Trophoblast cell (in vitro differentiated cells and primary cell): ENCODE measurements at regions not wholly inside any gene's neighbourhood (a gene's known extent, or its start where the extent isn't known, plus 50 kb on each side); places are given as distances from the start of the nearest gene placed in this dataset.
"Not testable (repeated sequence)": the region's sequence is repeated elsewhere in the genome, so short reads cannot be mapped to it uniquely, and the experiment has no call there.

Experiments used
- DNase-seq, 2 donors: peaks; one replicate each; pipeline ENCODE4 v3.0.0-alpha.2; 2016
- H2AFZ ChIP-seq: 2 replicates; pipeline ENCODE4 v1.6.1; 2013; ENCODE audit warnings: low read length, moderate library complexity, mild to moderate bottlenecking; ENCODE audit not compliant: insufficient read depth, poor library complexity
- H2AK5ac ChIP-seq: 2 replicates; pipeline ENCODE4 v1.6.1; 2013; ENCODE audit warnings: mild to moderate bottlenecking, low read length
- H2BK120ac ChIP-seq: 2 replicates; pipeline ENCODE4 v1.6.1; 2013; ENCODE audit warnings: low read length, mild to moderate bottlenecking, moderate library complexity; ENCODE audit not compliant: insufficient read depth, poor library complexity
- H2BK12ac ChIP-seq: 2 replicates; pipeline ENCODE4 v1.6.1; 2013; ENCODE audit warnings: mild to moderate bottlenecking, low read length, moderate library complexity
- H2BK5ac ChIP-seq: 2 replicates; pipeline ENCODE4 v1.6.1; 2013; ENCODE audit warnings: low read length, low read depth, moderate library complexity, mild to moderate bottlenecking; ENCODE audit not compliant: poor library complexity
- H3K14ac ChIP-seq: 2 replicates; pipeline ENCODE4 v1.6.1; 2013; ENCODE audit warnings: mild to moderate bottlenecking, low read length
- H3K18ac ChIP-seq: 2 replicates; pipeline ENCODE4 v1.6.1; 2013; ENCODE audit warnings: mild to moderate bottlenecking, low read length
- H3K23ac ChIP-seq: 2 replicates; pipeline ENCODE4 v1.6.1; 2013; ENCODE audit warnings: low read length
- H3K27ac ChIP-seq: 2 replicates; pipeline ENCODE4 v1.5.1; 2013; ENCODE audit warnings: low read depth, mild to moderate bottlenecking, inconsistent platforms, low read length, moderate library complexity
- H3K27me3 ChIP-seq: 2 replicates; pipeline ENCODE4 v1.6.1; 2013; ENCODE audit warnings: inconsistent platforms, mild to moderate bottlenecking, low read length, moderate library complexity; ENCODE audit not compliant: insufficient read depth
- H3K36me3 ChIP-seq, 2 experiments: 1 replicate in 1 of 2; 2 replicates in 1 of 2; pipeline ENCODE4 v1.6.1; 2013; ENCODE audit warnings: low read length in 2 of 2, mild to moderate bottlenecking in 2 of 2, moderate library complexity in 1 of 2; ENCODE audit not compliant: insufficient read depth in 2 of 2, control insufficient read depth in 1 of 2
- H3K4ac ChIP-seq: 2 replicates; pipeline ENCODE4 v1.6.1; 2013; ENCODE audit warnings: low read depth, mild to moderate bottlenecking, low read length, moderate library complexity
- H3K4me1 ChIP-seq, 2 experiments: 1 replicate in 1 of 2; 2 replicates in 1 of 2; pipeline ENCODE4 v1.6.1; 2013; ENCODE audit warnings: low read length in 2 of 2, mild to moderate bottlenecking in 2 of 2, moderate library complexity in 1 of 2; ENCODE audit not compliant: insufficient read depth in 2 of 2, control insufficient read depth in 1 of 2
- H3K4me2 ChIP-seq: 2 replicates; pipeline ENCODE4 v1.6.1; 2013; ENCODE audit warnings: inconsistent platforms, mild to moderate bottlenecking, low read length, moderate library complexity
- H3K4me3 ChIP-seq: 2 replicates; pipeline ENCODE4 v1.5.1; 2013; ENCODE audit warnings: mild to moderate bottlenecking, low read depth, low read length, inconsistent platforms
- H3K79me1 ChIP-seq: one replicate; pipeline ENCODE4 v1.6.1; 2013; ENCODE audit warnings: low read length
- H3K79me2 ChIP-seq: 2 replicates; pipeline ENCODE4 v1.6.1; 2013; ENCODE audit warnings: low read length, mild to moderate bottlenecking; ENCODE audit not compliant: control insufficient read depth, insufficient read depth, poor library complexity
- H3K9ac ChIP-seq: 2 replicates; pipeline ENCODE4 v1.6.1; 2013; ENCODE audit warnings: mild to moderate bottlenecking, low read length
- H3K9me3 ChIP-seq: 2 replicates; pipeline ENCODE4 v1.6.1; 2013; ENCODE audit warnings: low read depth, mild to moderate bottlenecking, control low read depth, inconsistent platforms, low read length; ENCODE audit not compliant: insufficient read depth
- H4K12ac ChIP-seq: 2 replicates; pipeline ENCODE4 v1.6.1; 2013; ENCODE audit warnings: low read depth, mild to moderate bottlenecking, low read length, moderate library complexity
- H4K8ac ChIP-seq: 2 replicates; pipeline ENCODE4 v1.6.1; 2013; ENCODE audit warnings: low read depth, mild to moderate bottlenecking, low read length, moderate library complexity
- H4K91ac ChIP-seq: one replicate; pipeline ENCODE4 v1.6.1; 2013; ENCODE audit warnings: low read depth, mild to moderate bottlenecking, low read length, moderate library complexity
- WGBS: extraction: QIAGEN DNeasy Blood & Tissue Kit; methylation state at CpG from one replicate; pipeline ENCODE4 v1.1.7; 2013; ENCODE audit warnings: missing lambda C conversion rate; ENCODE audit not compliant: insufficient read length, insufficient coverage; ENCODE audit errors: extremely low coverage; 5-methylcytosine and 5-hydroxymethylcytosine counted together

- not testable (repeated sequence) for H2BK12ac ChIP-seq, H3K4me2 ChIP-seq, H4K8ac ChIP-seq, H3K23ac ChIP-seq, H2BK120ac ChIP-seq, H2BK5ac ChIP-seq, H3K4me3 ChIP-seq, H3K18ac ChIP-seq, H3K4ac ChIP-seq, H4K91ac ChIP-seq, H3K4me1 ChIP-seq, DNase-seq, H3K79me2 ChIP-seq, H3K27ac ChIP-seq, H2AFZ ChIP-seq, H3K9ac ChIP-seq, H4K12ac ChIP-seq, H3K14ac ChIP-seq, H3K36me3 ChIP-seq, H3K27me3 ChIP-seq, H3K79me1 ChIP-seq, H3K9me3 ChIP-seq, H2AK5ac ChIP-seq
- no CpG with 5 or more reads among the region's 5 CpGs for WGBS
Measured at GRCh38 chr1:146792725-146793124, 145.4 kb upstream of the NBPF12 start.

DNA sequence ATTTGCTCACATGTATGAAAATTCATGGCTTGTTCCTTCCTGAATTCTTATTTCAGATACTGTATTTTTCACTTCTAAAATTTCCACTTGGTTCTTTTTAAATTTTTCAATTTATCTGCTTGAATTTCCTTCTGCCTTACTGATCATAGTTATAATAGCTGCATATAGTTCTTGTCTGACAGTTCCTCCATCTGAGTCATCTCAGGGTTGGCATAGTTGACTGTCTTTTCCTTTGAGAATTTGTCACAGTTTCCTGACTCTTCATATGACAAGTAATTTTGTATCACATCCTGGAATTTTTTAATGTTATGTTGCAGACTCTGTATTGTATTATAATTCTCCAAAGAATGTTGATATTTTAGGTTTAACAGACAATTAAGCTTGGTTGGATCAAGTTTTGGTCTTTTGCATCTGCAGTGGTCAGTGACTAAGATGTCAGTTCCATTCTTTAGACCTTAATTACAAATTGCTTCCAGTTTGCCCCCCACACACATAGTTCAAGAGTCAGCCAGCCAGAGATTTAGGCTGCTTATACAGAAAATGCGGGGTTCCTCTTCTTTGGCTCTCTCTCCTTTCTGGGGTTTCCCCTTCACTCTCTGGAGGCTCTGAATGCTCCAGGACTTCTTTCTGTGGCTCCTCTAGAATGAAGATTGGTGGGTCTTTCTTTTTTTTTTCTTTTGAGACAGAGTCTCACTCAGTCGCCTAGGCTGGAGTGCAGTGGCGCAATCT lies 153.7 kb upstream of the NBPF12 start:
- H3K79me2 ChIP-seq, H3K27ac ChIP-seq, H3K14ac ChIP-seq, H2AK5ac ChIP-seq, H3K9me3 ChIP-seq, H3K9ac ChIP-seq, H2BK120ac ChIP-seq, H2BK5ac ChIP-seq, H3K4me1 ChIP-seq, DNase-seq, H2BK12ac ChIP-seq, H4K91ac ChIP-seq, H3K79me1 ChIP-seq, H4K8ac ChIP-seq, H3K23ac ChIP-seq, H3K4me2 ChIP-seq, H3K4ac ChIP-seq, H3K4me3 ChIP-seq, H3K18ac ChIP-seq, H2AFZ ChIP-seq, H3K27me3 ChIP-seq, H3K36me3 ChIP-seq, H4K12ac ChIP-seq: not testable (repeated sequence)
- WGBS = no CpG with 5 or more reads among the region's 3 CpGs

DNA sequence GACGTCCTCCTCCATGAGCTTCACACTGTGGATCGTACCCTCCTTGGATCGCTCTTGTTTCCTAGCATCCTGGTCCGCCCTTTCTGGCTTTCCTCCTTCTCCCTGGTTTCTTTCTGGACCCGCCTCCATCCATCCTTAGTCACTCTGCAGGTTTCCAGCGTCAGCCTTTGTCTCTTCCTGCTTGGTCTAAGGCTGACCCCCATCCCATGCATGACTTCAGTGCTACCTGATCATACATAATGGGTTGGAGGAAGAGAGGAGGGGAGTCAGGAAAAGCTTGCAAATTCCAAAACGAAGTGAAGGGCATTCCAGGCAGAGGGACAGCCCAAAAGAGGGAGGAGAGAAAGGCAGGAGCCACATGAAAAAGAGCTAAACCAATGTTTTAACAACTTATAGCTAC lies 156.9 kb upstream of the NBPF12 start:
- H2AFZ ChIP-seq, H2BK120ac ChIP-seq, H3K4me1 ChIP-seq, H3K9me3 ChIP-seq, H3K27ac ChIP-seq, H3K79me2 ChIP-seq, H3K36me3 ChIP-seq, H3K27me3 ChIP-seq, H3K9ac ChIP-seq, H4K12ac ChIP-seq, H3K14ac ChIP-seq, H3K18ac ChIP-seq, DNase-seq, H4K91ac ChIP-seq, H3K4me2 ChIP-seq, H4K8ac ChIP-seq, H3K23ac ChIP-seq, H2BK5ac ChIP-seq, H3K4ac ChIP-seq, H3K79me1 ChIP-seq, H2BK12ac ChIP-seq, H3K4me3 ChIP-seq, H2AK5ac ChIP-seq: not testable (repeated sequence)
- no CpG with 5 or more reads among the region's 7 CpGs for WGBS

DNA sequence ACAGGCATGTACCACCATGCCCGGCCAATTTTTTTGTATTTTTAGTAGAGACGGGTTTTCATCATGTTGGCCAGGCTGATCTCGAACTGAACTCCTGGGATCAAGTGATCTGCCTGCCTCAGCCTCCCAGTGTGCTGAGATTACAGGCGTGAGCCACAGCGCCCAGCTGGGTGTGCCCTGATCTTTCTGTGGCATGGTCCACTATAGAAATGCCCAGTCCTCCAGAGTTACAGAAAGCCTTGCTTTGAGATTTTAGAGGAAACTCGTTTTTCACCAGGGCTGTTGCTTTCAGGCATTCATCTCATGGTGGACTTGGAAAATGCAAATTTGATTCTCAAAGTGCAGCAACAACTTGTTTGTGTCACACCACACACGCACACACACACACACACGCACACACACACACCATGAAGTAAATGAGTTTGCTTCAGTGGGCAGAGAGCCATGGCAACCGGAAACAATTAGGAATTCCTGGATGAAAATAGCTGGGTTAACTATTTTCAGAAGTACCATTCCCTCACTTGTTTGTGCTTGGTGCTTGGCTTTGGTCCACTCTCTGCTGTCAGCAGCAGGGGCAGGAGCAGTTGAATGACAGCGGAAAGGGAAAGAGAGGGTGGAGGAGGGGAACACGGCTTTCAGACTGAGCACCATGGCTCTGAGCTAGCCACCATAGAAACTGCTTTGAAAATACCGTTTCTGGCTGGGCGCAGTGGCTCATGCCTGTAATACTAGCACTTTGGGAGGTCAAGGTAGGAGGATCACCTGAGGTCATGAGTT lies 160.1 kb upstream of the NBPF12 start:
- H4K91ac ChIP-seq, H3K14ac ChIP-seq: not testable (repeated sequence)

More for the DNA sequence above, 160.1 kb upstream of the NBPF12 start:
- H3K23ac ChIP-seq, H2AK5ac ChIP-seq, H3K36me3 ChIP-seq, H3K4ac ChIP-seq, H3K79me1 ChIP-seq, H3K27me3 ChIP-seq, H3K9ac ChIP-seq, H3K79me2 ChIP-seq, H2BK12ac ChIP-seq, H3K4me2 ChIP-seq, H3K9me3 ChIP-seq, H2BK5ac ChIP-seq, DNase-seq, H2BK120ac ChIP-seq, H3K4me1 ChIP-seq, H2AFZ ChIP-seq, H3K18ac ChIP-seq, H4K8ac ChIP-seq, H4K12ac ChIP-seq, H3K27ac ChIP-seq, H3K4me3 ChIP-seq: not testable (repeated sequence)
- WGBS = no CpG with 5 or more reads among the region's 13 CpGs
